ENCODE measurements at regions not wholly inside any gene's neighbourhood (a gene's known extent, or its start where the extent isn't known, plus 50 kb on each side); places are given as distances from the start of the nearest gene placed in this dataset.

- TF ChIP-seq SAFB2 (IDR thresholded peaks at IDR 0.05; ENCODE audit: borderline replicate concordance, low read depth, low read length, severe bottlenecking) (no peak), MGA (IDR thresholded peaks at IDR 0.05) (no peak), PKNOX1 (IDR thresholded peaks at IDR 0.05) (no peak), SMARCA5 (IDR thresholded peaks at IDR 0.05) (no peak), HMG20B (CRISPR knock-in tag; IDR thresholded peaks at IDR 0.05) (no peak), ELF4 (CRISPR knock-in tag; IDR thresholded peaks at IDR 0.05) (no peak)
These were observed 867.5 kb downstream of the TSN start (continued) for GRCh38 chr2:122622934-122623333.
